ENCODE measurements at regions not wholly inside any gene's neighbourhood (a gene's known extent, or its start where the extent isn't known, plus 50 kb on each side); places are given as distances from the start of the nearest gene placed in this dataset.
A peak's percentile ranks its signal among the peaks of the same experiment; 100 is the strongest.

GRCh38 chr15:81469154-81469553 is 95.1 kb upstream of the TMC3 start:
- ATAC-seq (ENCODE audit: low read depth) (peak; percentile 89), DNase-seq (ENCODE audit: low spot score) (no peak)
- H3K36me3 ChIP-seq (ENCODE audit: low read depth), result no peaks in the 10 kb centered on the region
- no peak overlapping the region for H3K4me3 ChIP-seq (ENCODE audit: severe bottlenecking)
- H3K27ac ChIP-seq (ENCODE audit: poor library complexity, severe bottlenecking), result no peak overlapping the region
- no peaks in the 10 kb centered on the region for H3K27me3 ChIP-seq (ENCODE audit: insufficient read depth, poor library complexity, severe bottlenecking)
- H3K9me3 ChIP-seq (ENCODE audit: severe bottlenecking), result peaks cover 5% of the 10 kb centered on the region
- no peak for TF ChIP-seq CTCF (IDR thresholded peaks at IDR 0.05; ENCODE audit: poor library complexity, severe bottlenecking)
- H3K4me1 ChIP-seq (ENCODE audit: insufficient read depth, poor library complexity, severe bottlenecking), result peaks cover 8% of the 10 kb centered on the region

GRCh38 chr15:81466741-81467140 is 92.7 kb upstream of the TMC3 start:
- Histone ChIP-seq H3K4me3 (ENCODE audit: severe bottlenecking) (no peak overlapping the region), H3K27me3 (ENCODE audit: insufficient read depth, poor library complexity, severe bottlenecking) (no peaks in the 10 kb centered on the region), H3K27ac (ENCODE audit: poor library complexity, severe bottlenecking) (no peak overlapping the region), H3K9me3 (ENCODE audit: severe bottlenecking) (peaks cover 5% of the 10 kb centered on the region), H3K4me1 (ENCODE audit: insufficient read depth, poor library complexity, severe bottlenecking) (peaks cover 8% of the 10 kb centered on the region), H3K36me3 (ENCODE audit: low read depth) (no peaks in the 10 kb centered on the region)
- ATAC-seq (ENCODE audit: low read depth) (no peak), DNase-seq (ENCODE audit: low spot score) (no peak)
- TF ChIP-seq CTCF (IDR thresholded peaks at IDR 0.05; ENCODE audit: poor library complexity, severe bottlenecking), result no peak

- DNase-seq (ENCODE audit: low spot score) (no peak), ATAC-seq (ENCODE audit: low read depth) (no peak)
- no peaks in the 10 kb centered on the region for H3K36me3 ChIP-seq (ENCODE audit: low read depth)
- H3K4me3 ChIP-seq (ENCODE audit: severe bottlenecking), result no peak overlapping the region
- H3K4me1 ChIP-seq (ENCODE audit: insufficient read depth, poor library complexity, severe bottlenecking), result peaks cover 6% of the 10 kb centered on the region
- H3K27me3 ChIP-seq (ENCODE audit: insufficient read depth, poor library complexity, severe bottlenecking), result no peaks in the 10 kb centered on the region
- TF ChIP-seq CTCF (IDR thresholded peaks at IDR 0.05; ENCODE audit: poor library complexity, severe bottlenecking), result no peak
- peaks cover 6% of the 10 kb centered on the region for H3K9me3 ChIP-seq (ENCODE audit: severe bottlenecking)
- no peak overlapping the region for H3K27ac ChIP-seq (ENCODE audit: poor library complexity, severe bottlenecking)
Observed at GRCh38 chr15:81454024-81454423, 80.0 kb upstream of the TMC3 start.

- H3K9me3 ChIP-seq (ENCODE audit: severe bottlenecking), result peaks cover 6% of the 10 kb centered on the region
- H3K27ac ChIP-seq (ENCODE audit: poor library complexity, severe bottlenecking), result no peak overlapping the region
- no peak for ATAC-seq (ENCODE audit: low read depth)
- no peak for TF ChIP-seq CTCF (IDR thresholded peaks at IDR 0.05; ENCODE audit: poor library complexity, severe bottlenecking)
- H3K27me3 ChIP-seq (ENCODE audit: insufficient read depth, poor library complexity, severe bottlenecking), result peaks cover 2% of the 10 kb centered on the region
- peaks cover 3% of the 10 kb centered on the region for H3K4me1 ChIP-seq (ENCODE audit: insufficient read depth, poor library complexity, severe bottlenecking)
- no peaks in the 10 kb centered on the region for H3K36me3 ChIP-seq (ENCODE audit: low read depth)
- DNase-seq (ENCODE audit: low spot score), result no peak
- no peak overlapping the region for H3K4me3 ChIP-seq (ENCODE audit: severe bottlenecking)
Observed at GRCh38 chr15:81450721-81451120, 76.7 kb upstream of the TMC3 start.

- Histone ChIP-seq H3K27me3 (ENCODE audit: insufficient read depth, poor library complexity, severe bottlenecking) (peaks cover 6% of the 10 kb centered on the region), H3K4me1 (ENCODE audit: insufficient read depth, poor library complexity, severe bottlenecking) (peaks cover 3% of the 10 kb centered on the region), H3K9me3 (ENCODE audit: severe bottlenecking) (peaks cover 6% of the 10 kb centered on the region), H3K27ac (ENCODE audit: poor library complexity, severe bottlenecking) (no peak overlapping the region), H3K4me3 (ENCODE audit: severe bottlenecking) (no peak overlapping the region), H3K36me3 (ENCODE audit: low read depth) (no peaks in the 10 kb centered on the region)
- DNase-seq (ENCODE audit: low spot score), result no peak
- ATAC-seq (ENCODE audit: low read depth), result peak; percentile 90
- no peak for TF ChIP-seq CTCF (IDR thresholded peaks at IDR 0.05; ENCODE audit: poor library complexity, severe bottlenecking)
Observed at GRCh38 chr15:81449836-81450474, 75.9 kb upstream of the TMC3 start.

Measured in RWPE2 (cell line).